ENCODE measurements at regions not wholly inside any gene's neighbourhood (a gene's known extent, or its start where the extent isn't known, plus 50 kb on each side); places are given as distances from the start of the nearest gene placed in this dataset.

DNA sequence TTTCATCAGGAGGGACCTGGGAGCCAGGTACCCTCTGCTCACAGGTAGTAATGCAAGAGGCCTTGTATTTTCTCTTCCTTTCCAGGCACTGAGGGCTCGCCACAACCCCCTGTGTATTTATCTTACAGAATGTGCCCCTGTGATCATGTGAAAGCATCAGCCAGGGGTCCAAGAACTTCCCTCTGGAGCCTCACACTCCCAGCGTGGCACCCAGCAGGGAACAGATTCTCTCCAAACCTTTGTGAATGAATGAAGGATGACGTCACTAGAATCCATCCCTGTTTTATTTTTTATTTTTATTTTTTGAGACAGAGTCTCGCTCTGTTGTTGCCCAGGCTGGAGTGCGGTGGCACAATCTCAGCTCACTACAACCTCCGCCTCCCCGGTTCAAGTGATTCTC lies 107.3 kb upstream of the IER5L start:
- no peak overlapping the region for H3K27ac ChIP-seq (ENCODE audit: low read depth)
- H3K36me3 ChIP-seq (ENCODE audit: insufficient read depth): no peaks in the 10 kb centered on the region
- 95% methylated on average over 7 of the region's 7 CpGs for WGBS
- DNase-seq (ENCODE audit: extremely low spot score): no peak
- H3K4me3 ChIP-seq (ENCODE audit: low read depth, low read length): no peak overlapping the region
- peaks cover 4% of the 10 kb centered on the region for H3K4me1 ChIP-seq (ENCODE audit: insufficient read depth)

GRCh38 chr9:129284607-129285291 lies 106.7 kb upstream of the IER5L start:
- Histone ChIP-seq H3K36me3 (ENCODE audit: insufficient read depth) (no peaks in the 10 kb centered on the region), H3K27ac (ENCODE audit: low read depth) (no peak overlapping the region), H3K4me3 (ENCODE audit: low read depth, low read length) (no peak overlapping the region), H3K4me1 (ENCODE audit: insufficient read depth) (peaks cover 4% of the 10 kb centered on the region)
- DNase-seq (ENCODE audit: extremely low spot score): no peak
- WGBS: 95% methylated on average over 14 of the region's 14 CpGs

DNA sequence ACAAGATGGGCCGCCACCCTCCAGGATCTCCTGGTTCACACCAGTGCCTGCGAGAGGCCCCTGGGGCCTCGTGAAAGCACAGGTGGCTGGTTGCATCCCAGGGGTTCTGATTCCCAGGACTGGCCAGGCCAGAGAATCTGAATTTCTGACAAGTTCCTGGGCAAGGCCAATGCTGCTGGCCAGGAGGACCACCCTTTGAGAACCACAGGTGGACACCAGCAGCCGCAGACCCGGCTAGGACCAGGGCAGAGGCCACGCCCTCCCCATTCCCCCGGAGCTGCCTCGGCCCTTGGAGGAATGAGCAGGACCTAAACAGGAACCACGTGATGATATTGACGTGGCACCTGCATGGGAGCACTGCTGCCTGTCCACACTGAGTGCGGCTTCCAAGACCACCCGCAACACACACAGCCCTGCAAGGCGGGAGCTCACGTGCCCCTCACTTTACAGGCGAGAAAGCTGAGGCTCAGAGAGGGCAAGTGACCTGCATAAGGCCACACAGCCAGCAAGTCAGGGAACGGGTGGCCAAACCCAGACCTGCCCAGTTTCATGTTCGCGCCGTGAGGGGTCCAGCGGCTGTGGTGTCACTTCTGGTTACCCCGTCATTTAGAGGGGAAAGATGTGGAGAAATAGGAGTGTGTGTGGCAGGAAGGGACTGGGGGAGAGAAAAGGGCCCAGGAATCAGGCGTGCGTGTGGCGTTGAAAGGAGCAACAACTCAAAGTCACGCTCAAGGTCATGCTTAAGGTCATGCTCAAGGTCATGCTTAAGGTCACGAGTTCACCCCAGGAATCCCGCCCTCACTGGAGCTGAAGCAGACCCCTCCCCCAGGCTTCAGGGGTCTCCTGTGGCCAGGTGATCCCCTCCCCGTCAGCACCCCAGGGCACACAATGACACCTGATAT lies 105.9 kb upstream of the IER5L start:
- H3K36me3 ChIP-seq (ENCODE audit: insufficient read depth): no peaks in the 10 kb centered on the region
- peaks cover 4% of the 10 kb centered on the region for H3K4me1 ChIP-seq (ENCODE audit: insufficient read depth)
- no peak overlapping the region for H3K4me3 ChIP-seq (ENCODE audit: low read depth, low read length)
- 92% methylated on average over 28 of the region's 28 CpGs for WGBS
- H3K27ac ChIP-seq (ENCODE audit: low read depth): no peak overlapping the region
- no peak for DNase-seq (ENCODE audit: extremely low spot score)

DNA sequence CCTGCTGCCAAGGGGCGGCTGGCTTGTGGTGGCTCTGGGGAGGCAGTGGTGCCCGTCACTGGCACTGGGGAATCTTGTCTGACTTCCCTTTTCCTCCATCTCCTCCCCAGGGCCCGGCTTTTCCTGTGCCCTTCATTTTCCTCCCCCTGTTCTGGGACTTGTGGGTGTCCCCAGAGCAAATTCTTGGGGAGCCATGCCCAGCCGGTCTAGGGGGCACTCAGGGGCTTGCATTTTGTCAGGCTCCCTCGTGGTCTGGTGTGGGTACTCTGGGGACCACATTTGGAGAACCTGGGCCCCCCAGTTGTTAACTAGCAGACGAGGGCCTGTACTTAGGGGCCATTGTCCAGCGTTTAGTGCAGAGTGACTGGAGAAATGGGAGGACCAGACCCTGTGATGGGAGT lies 105.2 kb upstream of the IER5L start:
- H3K27ac ChIP-seq (ENCODE audit: low read depth): no peak overlapping the region
- WGBS: 74% methylated on average over 7 of the region's 7 CpGs
- H3K4me1 ChIP-seq (ENCODE audit: insufficient read depth): peaks cover 4% of the 10 kb centered on the region
- DNase-seq (ENCODE audit: extremely low spot score): no peak
- H3K36me3 ChIP-seq (ENCODE audit: insufficient read depth): no peaks in the 10 kb centered on the region
- no peak overlapping the region for H3K4me3 ChIP-seq (ENCODE audit: low read depth, low read length)

DNA sequence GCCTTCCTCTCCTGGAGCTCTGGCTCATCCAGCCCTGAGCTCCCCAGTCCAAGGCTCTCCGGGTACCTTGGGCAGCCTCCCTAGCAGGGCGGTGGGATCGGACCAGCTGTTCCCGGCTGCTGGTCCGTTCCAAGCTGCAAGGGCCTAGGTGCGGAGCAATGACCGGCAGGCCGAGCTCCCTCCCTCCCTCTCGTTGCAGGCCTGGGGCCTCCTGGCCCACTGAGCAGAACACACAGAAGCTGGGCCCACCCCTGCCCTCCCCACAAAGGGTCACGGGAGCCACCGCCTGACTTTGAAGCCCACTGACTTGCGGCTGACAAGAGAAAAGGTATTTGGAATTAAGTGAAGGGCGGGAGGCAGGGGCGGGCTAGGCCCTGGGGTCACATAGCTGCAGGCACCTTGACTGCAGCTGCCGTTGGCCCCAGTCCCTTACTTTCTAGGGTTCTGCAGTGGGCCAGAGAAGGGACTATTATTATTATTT lies 104.7 kb upstream of the IER5L start:
- H3K27ac ChIP-seq (ENCODE audit: low read depth): peak overlapping the region; percentile 27
- WGBS: 62% methylated on average over 15 of the region's 15 CpGs
- peaks cover 4% of the 10 kb centered on the region for H3K4me1 ChIP-seq (ENCODE audit: insufficient read depth)
- DNase-seq (ENCODE audit: extremely low spot score): no peak
- H3K36me3 ChIP-seq (ENCODE audit: insufficient read depth): no peaks in the 10 kb centered on the region
- peak overlapping the region; percentile 36 for H3K4me3 ChIP-seq (ENCODE audit: low read depth, low read length)

- H3K27ac ChIP-seq (ENCODE audit: low read depth): no peak overlapping the region
- WGBS: 55% methylated on average over 12 of the region's 12 CpGs
- no peak for DNase-seq (ENCODE audit: extremely low spot score)
Observed at GRCh38 chr9:129282272-129282671, 104.2 kb upstream of the IER5L start.

DNA sequence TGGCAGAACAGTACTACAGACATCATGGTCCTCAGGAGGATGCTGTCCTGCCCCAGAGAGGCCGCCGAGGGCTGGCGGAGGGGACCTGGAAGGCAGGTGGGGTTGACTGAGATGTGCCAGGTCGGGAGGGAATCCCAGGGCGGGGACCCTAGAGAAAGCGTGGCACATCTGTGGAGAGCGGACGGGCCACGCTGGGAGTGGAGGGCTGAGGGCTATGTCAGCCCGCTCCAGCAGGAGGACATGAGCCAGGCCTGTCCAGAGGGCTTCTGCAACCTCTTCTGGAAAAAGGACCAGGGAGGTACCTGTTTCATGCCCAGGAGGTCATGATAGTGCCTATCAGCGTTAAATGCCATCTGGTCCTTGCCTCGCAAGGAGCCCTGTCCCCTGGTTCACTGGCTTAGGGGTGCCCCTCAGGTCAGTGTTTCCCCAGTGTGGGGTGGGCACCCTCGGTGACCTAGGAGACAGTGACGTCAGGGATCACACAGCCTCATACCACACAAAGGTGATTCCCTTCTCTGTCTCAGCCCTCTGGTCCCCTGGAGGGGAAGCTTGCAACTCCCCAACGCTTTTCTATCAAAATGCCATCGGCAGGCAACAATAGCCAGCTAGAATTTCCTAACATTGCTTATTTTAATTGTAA lies 103.6 kb upstream of the IER5L start:
- Histone ChIP-seq H3K27ac (ENCODE audit: low read depth) (no peak overlapping the region), H3K4me3 (ENCODE audit: low read depth, low read length) (no peak overlapping the region), H3K36me3 (ENCODE audit: insufficient read depth) (no peaks in the 10 kb centered on the region), H3K4me1 (ENCODE audit: insufficient read depth) (peaks cover 4% of the 10 kb centered on the region)
- DNase-seq (ENCODE audit: extremely low spot score): no peak
- 92% methylated on average over 16 of the region's 16 CpGs for WGBS

More at GRCh38 chr9:129282272-129282671, 104.2 kb upstream of the IER5L start:
- peak overlapping the region; percentile 36 for H3K4me3 ChIP-seq (ENCODE audit: low read depth, low read length)
- no peaks in the 10 kb centered on the region for H3K36me3 ChIP-seq (ENCODE audit: insufficient read depth)
- peaks cover 4% of the 10 kb centered on the region for H3K4me1 ChIP-seq (ENCODE audit: insufficient read depth)

DNA sequence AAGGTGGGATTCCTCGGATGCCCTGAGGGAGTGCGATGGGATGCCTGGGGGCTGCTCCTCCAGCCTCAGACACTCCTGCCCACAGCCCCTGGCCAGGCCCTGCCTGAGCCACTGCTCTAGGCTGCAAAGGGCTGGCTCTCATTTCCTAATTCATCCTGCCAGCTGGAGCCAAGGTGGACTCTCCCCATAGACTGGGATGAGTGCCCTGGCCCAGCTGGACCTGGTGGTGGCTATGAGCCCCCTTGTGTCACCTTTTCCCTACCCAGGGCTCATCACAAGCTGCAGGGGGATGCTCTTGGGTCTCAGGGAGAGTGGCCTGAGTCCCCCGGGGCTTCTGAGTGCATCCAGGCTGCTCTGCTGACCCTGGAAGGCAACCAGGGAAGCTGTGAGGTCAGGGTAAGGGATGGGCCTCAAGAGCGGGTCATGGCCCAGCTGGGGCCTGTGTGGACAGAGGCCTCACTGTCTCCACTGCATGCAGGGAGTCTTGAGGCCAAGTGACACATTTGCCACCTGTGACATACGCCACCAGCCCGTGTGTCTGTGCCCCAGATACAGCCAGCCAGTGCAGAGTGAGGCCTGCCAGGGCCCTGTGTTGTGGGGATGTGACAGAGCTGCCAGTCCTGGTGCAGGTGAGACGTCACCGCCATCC lies 102.7 kb upstream of the IER5L start:
- Histone ChIP-seq H3K4me1 (ENCODE audit: insufficient read depth) (peaks cover 4% of the 10 kb centered on the region), H3K36me3 (ENCODE audit: insufficient read depth) (no peaks in the 10 kb centered on the region), H3K4me3 (ENCODE audit: low read depth, low read length) (no peak overlapping the region), H3K27ac (ENCODE audit: low read depth) (no peak overlapping the region)
- WGBS: 87% methylated on average over 8 of the region's 8 CpGs
- DNase-seq (ENCODE audit: extremely low spot score): no peak

- no peak overlapping the region for H3K27ac ChIP-seq (ENCODE audit: low read depth)
- peaks cover 4% of the 10 kb centered on the region for H3K4me1 ChIP-seq (ENCODE audit: insufficient read depth)
- 86% methylated on average over 8 of the region's 8 CpGs for WGBS
- H3K4me3 ChIP-seq (ENCODE audit: low read depth, low read length): no peak overlapping the region
- DNase-seq (ENCODE audit: extremely low spot score): no peak
- H3K36me3 ChIP-seq (ENCODE audit: insufficient read depth): no peaks in the 10 kb centered on the region
Observed at GRCh38 chr9:129280236-129280622, 102.2 kb upstream of the IER5L start.

- no peak overlapping the region for H3K4me3 ChIP-seq (ENCODE audit: low read depth, low read length)
- H3K36me3 ChIP-seq (ENCODE audit: insufficient read depth): no peaks in the 10 kb centered on the region
- 78% methylated on average over 16 of the region's 16 CpGs for WGBS
- peaks cover 4% of the 10 kb centered on the region for H3K4me1 ChIP-seq (ENCODE audit: insufficient read depth)
- peak; percentile 45 for DNase-seq (ENCODE audit: extremely low spot score)
- no peak overlapping the region for H3K27ac ChIP-seq (ENCODE audit: low read depth)
Observed at GRCh38 chr9:129278391-129279237, 100.6 kb upstream of the IER5L start.

DNA sequence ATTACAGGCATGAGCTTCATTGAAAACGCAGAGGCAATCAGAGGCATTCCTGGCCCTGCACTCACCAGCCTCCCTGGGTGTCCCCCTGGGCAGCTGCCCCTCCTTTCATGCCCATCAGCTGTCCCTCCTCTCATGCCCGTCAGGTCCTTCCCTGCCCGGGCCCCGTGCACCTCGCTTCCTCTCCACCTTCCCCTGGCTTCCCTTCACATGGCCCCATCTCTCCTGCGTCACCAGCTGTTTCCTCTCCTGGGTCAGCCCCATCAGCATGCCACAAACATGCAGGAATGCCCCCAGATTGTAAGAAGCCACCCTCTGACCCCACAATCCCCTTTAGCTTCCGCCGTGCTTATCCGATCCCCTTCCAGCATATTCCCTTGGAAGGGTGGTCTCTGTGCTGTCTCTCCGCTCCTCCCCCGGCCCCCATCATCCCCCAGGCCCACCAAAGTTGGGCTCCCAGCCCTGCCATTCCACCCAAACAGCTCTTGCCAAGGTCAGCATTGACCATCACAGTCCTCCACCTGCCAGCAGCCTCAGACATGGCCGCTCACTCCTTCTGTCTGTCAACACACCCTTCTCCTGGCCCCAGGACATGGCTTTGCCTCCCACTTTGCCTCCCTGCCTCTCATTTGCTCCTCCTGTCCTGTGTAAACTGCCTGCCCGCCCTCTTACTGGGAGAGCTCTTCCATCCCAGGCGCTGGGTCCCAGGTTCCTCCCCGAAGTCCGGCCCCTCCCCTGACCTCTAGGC lies 98.6 kb upstream of the IER5L start:
- 84% methylated on average over 16 of the region's 16 CpGs for WGBS
- no peak for DNase-seq (ENCODE audit: extremely low spot score)
- H3K4me3 ChIP-seq (ENCODE audit: low read depth, low read length): no peak overlapping the region

DNA sequence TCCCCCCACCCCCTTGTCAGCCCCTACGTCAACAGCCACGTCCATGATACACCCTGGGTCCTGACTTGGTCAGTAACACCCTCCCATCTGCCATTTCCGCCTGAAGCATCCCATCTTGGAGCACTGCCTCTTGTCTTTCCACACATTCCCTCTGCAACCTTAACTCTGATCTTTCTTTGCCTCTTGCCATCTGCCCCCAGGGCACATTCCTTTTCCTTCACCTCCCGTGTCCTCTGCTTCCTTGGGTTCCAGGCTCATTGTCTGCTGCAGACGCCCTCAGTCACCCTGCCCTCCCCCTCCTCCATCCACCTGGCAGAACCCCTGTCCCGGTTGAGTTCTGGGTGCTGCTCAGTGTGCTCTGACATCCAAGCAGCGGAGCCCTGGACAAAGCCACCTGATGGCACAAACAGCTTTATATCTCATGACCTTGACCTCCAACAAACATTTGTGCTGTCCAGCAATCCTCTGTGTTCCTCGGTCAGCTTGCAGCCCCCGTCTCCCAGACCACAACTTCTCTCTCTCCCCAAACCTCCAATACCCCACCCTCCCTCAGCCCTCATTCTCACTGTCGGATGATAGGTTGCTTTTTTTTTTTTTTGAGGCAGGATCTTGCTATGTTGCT lies 97.7 kb upstream of the IER5L start:
- WGBS: 72% methylated on average over 10 of the region's 10 CpGs

More for the DNA sequence above, 98.6 kb upstream of the IER5L start:
- Histone ChIP-seq H3K27ac (ENCODE audit: low read depth) (no peak overlapping the region), H3K4me1 (ENCODE audit: insufficient read depth) (no peaks in the 10 kb centered on the region), H3K36me3 (ENCODE audit: insufficient read depth) (no peaks in the 10 kb centered on the region)

More for the DNA sequence above, 97.7 kb upstream of the IER5L start:
- Histone ChIP-seq H3K4me3 (ENCODE audit: low read depth, low read length) (no peak overlapping the region), H3K27ac (ENCODE audit: low read depth) (no peak overlapping the region), H3K36me3 (ENCODE audit: insufficient read depth) (no peaks in the 10 kb centered on the region), H3K4me1 (ENCODE audit: insufficient read depth) (no peaks in the 10 kb centered on the region)
- DNase-seq (ENCODE audit: extremely low spot score): no peak

Data from urinary bladder (tissue), 3 donors.